Trophoblast cell (in vitro differentiated cells and primary cell): ENCODE measurements at regions not wholly inside any gene's neighbourhood (a gene's known extent, or its start where the extent isn't known, plus 50 kb on each side); places are given as distances from the start of the nearest gene placed in this dataset.

Source experiments
- DNase-seq, 2 donors: peaks; one replicate each; pipeline ENCODE4 v3.0.0-alpha.2; 2016
- H2AFZ ChIP-seq: 2 replicates; pipeline ENCODE4 v1.6.1; 2013; ENCODE audit warnings: low read length, moderate library complexity, mild to moderate bottlenecking; ENCODE audit not compliant: insufficient read depth, poor library complexity
- H2AK5ac ChIP-seq: 2 replicates; pipeline ENCODE4 v1.6.1; 2013; ENCODE audit warnings: mild to moderate bottlenecking, low read length
- H2BK120ac ChIP-seq: 2 replicates; pipeline ENCODE4 v1.6.1; 2013; ENCODE audit warnings: low read length, mild to moderate bottlenecking, moderate library complexity; ENCODE audit not compliant: insufficient read depth, poor library complexity
- H2BK12ac ChIP-seq: 2 replicates; pipeline ENCODE4 v1.6.1; 2013; ENCODE audit warnings: mild to moderate bottlenecking, low read length, moderate library complexity
- H2BK5ac ChIP-seq: 2 replicates; pipeline ENCODE4 v1.6.1; 2013; ENCODE audit warnings: low read length, low read depth, moderate library complexity, mild to moderate bottlenecking; ENCODE audit not compliant: poor library complexity
- H3K14ac ChIP-seq: 2 replicates; pipeline ENCODE4 v1.6.1; 2013; ENCODE audit warnings: mild to moderate bottlenecking, low read length
- H3K18ac ChIP-seq: 2 replicates; pipeline ENCODE4 v1.6.1; 2013; ENCODE audit warnings: mild to moderate bottlenecking, low read length
- H3K23ac ChIP-seq: 2 replicates; pipeline ENCODE4 v1.6.1; 2013; ENCODE audit warnings: low read length
- H3K27ac ChIP-seq: 2 replicates; pipeline ENCODE4 v1.5.1; 2013; ENCODE audit warnings: low read depth, mild to moderate bottlenecking, inconsistent platforms, low read length, moderate library complexity
- H3K27me3 ChIP-seq: 2 replicates; pipeline ENCODE4 v1.6.1; 2013; ENCODE audit warnings: inconsistent platforms, mild to moderate bottlenecking, low read length, moderate library complexity; ENCODE audit not compliant: insufficient read depth
- H3K36me3 ChIP-seq, 2 experiments: 1 replicate in 1 of 2; 2 replicates in 1 of 2; pipeline ENCODE4 v1.6.1; 2013; ENCODE audit warnings: low read length in 2 of 2, mild to moderate bottlenecking in 2 of 2, moderate library complexity in 1 of 2; ENCODE audit not compliant: insufficient read depth in 2 of 2, control insufficient read depth in 1 of 2
- H3K4ac ChIP-seq: 2 replicates; pipeline ENCODE4 v1.6.1; 2013; ENCODE audit warnings: low read depth, mild to moderate bottlenecking, low read length, moderate library complexity
- H3K4me1 ChIP-seq, 2 experiments: 1 replicate in 1 of 2; 2 replicates in 1 of 2; pipeline ENCODE4 v1.6.1; 2013; ENCODE audit warnings: low read length in 2 of 2, mild to moderate bottlenecking in 2 of 2, moderate library complexity in 1 of 2; ENCODE audit not compliant: insufficient read depth in 2 of 2, control insufficient read depth in 1 of 2
- H3K4me2 ChIP-seq: 2 replicates; pipeline ENCODE4 v1.6.1; 2013; ENCODE audit warnings: inconsistent platforms, mild to moderate bottlenecking, low read length, moderate library complexity
- H3K4me3 ChIP-seq: 2 replicates; pipeline ENCODE4 v1.5.1; 2013; ENCODE audit warnings: mild to moderate bottlenecking, low read depth, low read length, inconsistent platforms
- H3K79me1 ChIP-seq: one replicate; pipeline ENCODE4 v1.6.1; 2013; ENCODE audit warnings: low read length
- H3K79me2 ChIP-seq: 2 replicates; pipeline ENCODE4 v1.6.1; 2013; ENCODE audit warnings: low read length, mild to moderate bottlenecking; ENCODE audit not compliant: control insufficient read depth, insufficient read depth, poor library complexity
- H3K9ac ChIP-seq: 2 replicates; pipeline ENCODE4 v1.6.1; 2013; ENCODE audit warnings: mild to moderate bottlenecking, low read length
- H3K9me3 ChIP-seq: 2 replicates; pipeline ENCODE4 v1.6.1; 2013; ENCODE audit warnings: low read depth, mild to moderate bottlenecking, control low read depth, inconsistent platforms, low read length; ENCODE audit not compliant: insufficient read depth
- H4K12ac ChIP-seq: 2 replicates; pipeline ENCODE4 v1.6.1; 2013; ENCODE audit warnings: low read depth, mild to moderate bottlenecking, low read length, moderate library complexity
- H4K8ac ChIP-seq: 2 replicates; pipeline ENCODE4 v1.6.1; 2013; ENCODE audit warnings: low read depth, mild to moderate bottlenecking, low read length, moderate library complexity
- H4K91ac ChIP-seq: one replicate; pipeline ENCODE4 v1.6.1; 2013; ENCODE audit warnings: low read depth, mild to moderate bottlenecking, low read length, moderate library complexity
- WGBS: extraction: QIAGEN DNeasy Blood & Tissue Kit; methylation state at CpG from one replicate; pipeline ENCODE4 v1.1.7; 2013; ENCODE audit warnings: missing lambda C conversion rate; ENCODE audit not compliant: insufficient read length, insufficient coverage; ENCODE audit errors: extremely low coverage; 5-methylcytosine and 5-hydroxymethylcytosine counted together

- Histone ChIP-seq H2AK5ac (no peak overlapping the region), H3K9me3 (peaks cover 6% of the 10 kb centered on the region), H4K91ac (no peak overlapping the region), H3K14ac (no peak overlapping the region), H2BK5ac (no peak overlapping the region), H3K9ac (no peak overlapping the region), H3K4me1 (no peaks in the 10 kb centered on the region), H2AFZ (no peak overlapping the region), H3K4ac (no peak overlapping the region), H3K79me2 (no peaks in the 10 kb centered on the region), H3K79me1 (no peaks in the 10 kb centered on the region), H3K4me3 (no peak overlapping the region), H3K27me3 (no peaks in the 10 kb centered on the region), H4K8ac (no peak overlapping the region), H3K23ac (no peak overlapping the region), H3K36me3 (no peaks in the 10 kb centered on the region), H3K18ac (no peak overlapping the region), H2BK120ac (no peak overlapping the region), H4K12ac (no peak overlapping the region), H3K4me2 (no peak overlapping the region), H2BK12ac (no peak overlapping the region), H3K27ac (no peak overlapping the region)
- WGBS: no CpG with 5 or more reads among the region's 6 CpGs
- no peak for DNase-seq
Measured at GRCh38 chr5:6218517-6218916, 159.8 kb downstream of the MED10 start.

- Histone ChIP-seq H3K23ac (no peak overlapping the region), H3K14ac (no peak overlapping the region), H3K4me3 (no peak overlapping the region), H3K4me2 (no peak overlapping the region), H4K12ac (no peak overlapping the region), H3K4me1 (no peaks in the 10 kb centered on the region), H2BK12ac (no peak overlapping the region), H4K8ac (no peak overlapping the region), H2AFZ (no peak overlapping the region), H3K36me3 (no peaks in the 10 kb centered on the region), H3K9me3 (peaks cover 6% of the 10 kb centered on the region), H2BK120ac (no peak overlapping the region), H3K79me1 (no peaks in the 10 kb centered on the region), H2BK5ac (no peak overlapping the region), H3K18ac (no peak overlapping the region), H3K27ac (no peak overlapping the region), H3K4ac (no peak overlapping the region), H3K27me3 (no peaks in the 10 kb centered on the region), H4K91ac (no peak overlapping the region), H2AK5ac (no peak overlapping the region), H3K9ac (no peak overlapping the region), H3K79me2 (no peaks in the 10 kb centered on the region)
- DNase-seq: no peak
- no CpG with 5 or more reads among the region's 7 CpGs for WGBS
Measured at GRCh38 chr5:6218116-6218515, 160.2 kb downstream of the MED10 start.

- H3K36me3 ChIP-seq: no peaks in the 10 kb centered on the region
- H4K12ac ChIP-seq: no peak overlapping the region
Measured at GRCh38 chr5:6216471-6217075, 161.8 kb downstream of the MED10 start.

GRCh38 chr5:6215891-6216290, 162.5 kb downstream of the MED10 start:
- Histone ChIP-seq H4K8ac (no peak overlapping the region), H2AK5ac (no peak overlapping the region), H3K27me3 (no peaks in the 10 kb centered on the region), H3K36me3 (no peaks in the 10 kb centered on the region), H3K9me3 (peaks cover 6% of the 10 kb centered on the region), H4K91ac (no peak overlapping the region), H3K27ac (no peak overlapping the region), H3K4ac (no peak overlapping the region), H2BK120ac (no peak overlapping the region), H3K4me3 (no peak overlapping the region), H3K79me2 (no peaks in the 10 kb centered on the region), H2BK5ac (no peak overlapping the region), H3K9ac (no peak overlapping the region), H3K4me1 (no peaks in the 10 kb centered on the region), H3K18ac (no peak overlapping the region), H3K79me1 (no peaks in the 10 kb centered on the region), H3K4me2 (no peak overlapping the region), H4K12ac (no peak overlapping the region), H2AFZ (no peak overlapping the region), H3K14ac (no peak overlapping the region), H3K23ac (no peak overlapping the region), H2BK12ac (no peak overlapping the region)
- no CpG with 5 or more reads among the region's 8 CpGs for WGBS
- no peak for DNase-seq

More at GRCh38 chr5:6216471-6217075, 161.8 kb downstream of the MED10 start:
- H3K14ac ChIP-seq: no peak overlapping the region
- H2BK12ac ChIP-seq: no peak overlapping the region
- WGBS: no CpG with 5 or more reads among the region's 9 CpGs
- H3K9ac ChIP-seq: no peak overlapping the region
- peaks cover 6% of the 10 kb centered on the region for H3K9me3 ChIP-seq
- no peak overlapping the region for H2BK5ac ChIP-seq
- H3K27me3 ChIP-seq: no peaks in the 10 kb centered on the region
- peak overlapping the region; percentile 7 for H3K23ac ChIP-seq
- no peaks in the 10 kb centered on the region for H3K79me2 ChIP-seq
- H2BK120ac ChIP-seq: no peak overlapping the region
- no peak overlapping the region for H3K4me2 ChIP-seq
- no peak overlapping the region for H2AFZ ChIP-seq
- no peaks in the 10 kb centered on the region for H3K79me1 ChIP-seq
- H4K8ac ChIP-seq: no peak overlapping the region
- no peak overlapping the region for H4K91ac ChIP-seq
- H3K27ac ChIP-seq: no peak overlapping the region
- no peak overlapping the region for H3K4me3 ChIP-seq
- H3K4ac ChIP-seq: no peak overlapping the region
- no peak for DNase-seq
- H3K4me1 ChIP-seq: no peaks in the 10 kb centered on the region
- no peak overlapping the region for H3K18ac ChIP-seq
- H2AK5ac ChIP-seq: no peak overlapping the region
